Astrocyte (in vitro differentiated cells and primary cell): ENCODE measurements at regions not wholly inside any gene's neighbourhood (a gene's known extent, or its start where the extent isn't known, plus 50 kb on each side); places are given as distances from the start of the nearest gene placed in this dataset.

Experiments
- CTCF ChIP-seq: IDR thresholded peaks from 2 replicates; pipeline ENCODE4 v1.5.1; 2011; ENCODE audit warnings: low read depth, mild to moderate bottlenecking, inconsistent platforms, low read length, moderate library complexity; ENCODE audit not compliant: insufficient read depth
- EZH2 ChIP-seq: IDR thresholded peaks from 2 replicates; pipeline ENCODE4 v1.6.1; 2012; ENCODE audit warnings: mild to moderate bottlenecking, low read length, inconsistent platforms; ENCODE audit not compliant: insufficient read depth

DNA sequence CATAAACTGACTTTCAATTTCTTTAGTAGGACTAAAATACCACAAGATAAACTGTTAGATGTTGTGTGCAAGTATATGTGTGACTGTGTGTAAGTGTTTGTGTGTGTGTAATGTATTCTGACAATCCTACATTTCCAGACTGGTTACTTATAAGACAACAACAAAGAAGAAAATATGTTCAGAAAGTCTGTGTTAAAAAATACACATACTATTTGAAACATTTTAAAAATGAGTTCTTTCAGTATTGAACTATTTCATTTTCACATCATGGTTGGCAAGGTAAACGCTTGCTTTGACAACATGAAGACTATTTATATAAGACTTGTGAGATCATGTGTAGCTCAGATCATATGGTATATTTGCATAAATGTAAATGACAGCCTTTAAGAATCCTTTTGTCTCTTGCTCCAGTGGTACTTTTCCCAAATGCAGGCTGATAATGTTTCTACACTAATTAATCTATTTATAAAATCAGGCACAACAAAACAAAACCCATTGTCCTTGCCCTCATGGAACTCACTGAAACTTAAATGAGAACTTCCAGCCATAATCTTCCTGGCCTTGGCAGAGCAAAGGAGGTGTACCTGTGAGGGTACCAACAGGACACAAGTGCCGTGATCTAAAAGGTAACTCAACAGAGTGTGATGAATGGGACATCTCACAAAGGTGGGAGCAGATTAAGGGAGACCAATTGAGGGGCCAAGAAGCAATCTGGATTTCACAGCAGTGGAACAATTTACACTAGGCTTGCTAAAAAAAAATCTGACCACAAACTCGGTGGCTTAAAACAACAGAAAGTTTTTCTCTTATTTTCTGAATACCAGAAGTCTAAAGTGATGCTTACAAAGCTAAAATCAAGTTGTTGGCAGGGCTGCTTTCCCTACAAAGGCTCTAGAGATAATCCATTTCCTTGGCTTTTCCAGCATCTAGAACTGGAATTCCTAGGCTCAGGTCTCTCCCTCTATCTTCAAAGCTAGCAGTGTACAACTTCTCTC is 349.0 kb downstream of the TBC1D4 start:
- TF ChIP-seq CTCF (no peak), EZH2 (no peak)
